Hypothalamus (tissue), 51 donors: ENCODE measurements at regions not wholly inside any gene's neighbourhood (a gene's known extent, or its start where the extent isn't known, plus 50 kb on each side); places are given as distances from the start of the nearest gene placed in this dataset.
A peak's percentile ranks its signal among the peaks of the same experiment; 100 is the strongest.

Source experiments
- DNase-seq, 51 donors: peaks; one replicate each; lab custom pipeline; 2025; lab: John Stamatoyannopoulos, UW

DNA sequence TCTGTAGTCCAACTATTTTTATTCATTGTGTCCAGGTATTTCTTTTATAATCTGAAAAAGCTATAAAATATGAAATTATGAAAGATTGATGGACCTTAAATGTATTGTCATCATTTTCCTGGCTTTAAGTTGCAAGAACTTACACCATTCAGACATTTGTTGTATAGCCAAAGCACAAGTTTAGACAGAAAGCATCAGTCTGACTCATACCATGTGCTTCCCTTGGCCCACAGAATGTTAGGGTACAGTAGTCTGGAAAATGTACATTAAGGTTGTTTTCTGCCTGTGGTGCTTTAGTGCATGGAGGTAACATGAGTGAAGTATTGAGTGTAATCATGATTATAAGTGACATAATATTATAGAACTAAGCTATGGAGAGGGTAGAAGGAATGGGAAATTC is 1002.5 kb downstream of the BCL11B start:
- no peak for DNase-seq

- no peak for DNase-seq
These were observed 1001.8 kb downstream of the BCL11B start for GRCh38 chr14:98270201-98270600.

DNA sequence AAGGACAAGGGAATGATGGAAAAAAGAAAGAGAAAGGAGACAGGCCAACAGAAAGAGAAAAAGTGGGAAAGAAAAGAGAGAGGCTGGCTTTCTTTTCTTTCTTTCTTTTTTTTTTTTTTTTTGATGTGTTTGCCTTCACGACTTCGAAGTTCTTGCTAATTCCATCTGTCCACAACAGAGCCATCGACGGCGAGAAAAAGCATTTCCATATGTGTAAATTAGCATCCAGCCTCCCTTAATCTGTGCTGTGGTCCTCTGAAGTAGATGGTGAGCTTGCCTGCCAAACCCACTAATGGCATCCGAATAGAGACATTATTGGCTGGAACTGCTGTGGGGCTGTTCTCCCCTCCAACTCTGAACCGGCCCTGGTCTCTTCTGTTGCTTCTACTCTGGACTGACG is 997.4 kb downstream of the BCL11B start:
- DNase-seq, result no peak

- no peak for DNase-seq
These were observed 993.2 kb downstream of the BCL11B start for GRCh38 chr14:98278800-98279199.

- peak in 1 of 51 donors; percentile 12 for DNase-seq
These were observed 991.6 kb downstream of the BCL11B start for GRCh38 chr14:98280436-98280835.

- DNase-seq, result no peak
These were observed 983.2 kb downstream of the BCL11B start for GRCh38 chr14:98288825-98289224.

DNA sequence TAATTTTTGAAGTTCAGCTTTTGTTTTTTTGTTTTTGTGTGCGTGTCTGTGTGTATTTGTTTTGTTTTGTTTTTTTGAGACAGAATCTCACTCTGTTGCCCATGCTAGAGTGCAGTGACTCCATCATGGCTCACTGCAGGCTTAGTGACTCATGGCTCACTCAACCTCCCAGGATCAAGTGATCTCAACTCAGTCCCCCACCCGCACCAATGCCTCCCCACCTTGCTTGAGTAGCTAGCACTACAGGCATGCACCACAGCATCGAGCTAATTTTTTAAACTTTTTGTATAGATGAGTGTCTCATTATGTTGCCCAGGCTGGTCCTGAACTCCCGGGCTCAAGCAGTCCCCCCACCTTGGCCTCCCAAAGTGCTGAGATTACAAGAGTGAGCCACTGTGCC is 981.4 kb downstream of the BCL11B start:
- DNase-seq, result peak in 1 of 51 donors; percentile 2

DNA sequence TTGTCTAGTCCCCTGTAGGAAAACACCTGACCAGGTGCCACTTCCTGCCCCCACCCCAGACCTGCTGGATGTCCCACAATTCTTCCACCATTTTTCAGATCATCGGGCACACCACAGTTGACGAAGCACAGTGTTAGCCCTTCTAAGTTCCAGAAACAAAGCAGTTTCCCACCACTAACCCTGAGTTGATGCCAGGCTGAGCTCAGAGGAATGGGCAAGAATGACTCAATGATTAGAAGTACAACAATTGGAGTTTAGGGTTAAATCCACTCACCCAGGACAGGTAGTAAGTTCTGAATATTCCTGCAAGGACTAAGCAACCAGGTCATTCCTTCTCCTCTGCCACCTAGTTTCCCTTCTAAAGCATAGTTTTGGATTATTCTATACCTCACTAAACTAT is 979.8 kb downstream of the BCL11B start:
- no peak for DNase-seq

DNA sequence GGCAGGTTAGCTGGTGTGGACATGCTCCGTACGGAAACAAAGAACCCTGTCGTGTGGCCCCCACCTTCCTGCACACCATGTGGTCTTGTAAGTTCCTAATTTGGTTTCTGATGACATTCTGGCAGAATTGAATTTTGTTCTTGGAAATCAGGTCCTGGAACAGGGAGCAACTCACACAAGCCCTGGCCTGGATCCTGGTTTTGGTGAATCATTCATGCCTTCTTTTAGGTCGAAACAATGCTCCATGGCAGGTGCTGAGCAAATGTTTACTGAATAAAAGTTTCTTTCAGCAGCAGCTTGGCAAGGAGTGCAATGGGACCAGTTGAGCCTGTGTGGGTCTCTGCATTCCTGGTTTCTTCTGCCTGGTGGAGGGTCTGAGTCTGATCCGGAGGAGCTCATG is 978.4 kb downstream of the BCL11B start:
- peak in 7 of 51 donors; percentile 2 to 38 (median 19) for DNase-seq

DNA sequence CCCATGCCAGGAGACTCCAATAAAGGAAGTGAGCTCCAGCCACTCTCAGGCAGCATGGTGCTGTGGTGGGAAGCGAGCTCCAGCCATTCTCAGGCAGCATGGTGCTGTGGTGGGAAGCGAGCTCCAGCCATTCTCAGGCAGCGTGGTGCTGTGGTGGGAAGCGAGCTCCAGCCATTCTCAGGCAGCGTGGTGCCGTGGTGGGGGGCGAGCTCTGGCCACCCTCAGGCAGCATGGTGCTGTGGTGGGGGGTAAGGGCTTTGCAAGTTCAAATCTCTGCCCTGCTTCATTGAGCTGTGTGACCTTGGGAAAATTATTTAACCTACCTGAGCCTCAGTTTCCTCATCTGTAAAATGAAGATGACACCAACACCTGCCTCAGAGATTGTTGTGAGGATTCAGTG is 975.1 kb downstream of the BCL11B start:
- DNase-seq, result no peak

GRCh38 chr14:98297567-98297966 is 974.4 kb downstream of the BCL11B start:
- DNase-seq, result no peak

GRCh38 chr14:98298481-98299244 is 973.3 kb downstream of the BCL11B start:
- DNase-seq, result no peak

- DNase-seq, result no peak
These were observed 970.3 kb downstream of the BCL11B start for GRCh38 chr14:98301681-98302080.

- DNase-seq, result no peak
These were observed 967.4 kb downstream of the BCL11B start for GRCh38 chr14:98304574-98304973.

GRCh38 chr14:98309591-98309990 is 962.4 kb downstream of the BCL11B start:
- no peak for DNase-seq

DNA sequence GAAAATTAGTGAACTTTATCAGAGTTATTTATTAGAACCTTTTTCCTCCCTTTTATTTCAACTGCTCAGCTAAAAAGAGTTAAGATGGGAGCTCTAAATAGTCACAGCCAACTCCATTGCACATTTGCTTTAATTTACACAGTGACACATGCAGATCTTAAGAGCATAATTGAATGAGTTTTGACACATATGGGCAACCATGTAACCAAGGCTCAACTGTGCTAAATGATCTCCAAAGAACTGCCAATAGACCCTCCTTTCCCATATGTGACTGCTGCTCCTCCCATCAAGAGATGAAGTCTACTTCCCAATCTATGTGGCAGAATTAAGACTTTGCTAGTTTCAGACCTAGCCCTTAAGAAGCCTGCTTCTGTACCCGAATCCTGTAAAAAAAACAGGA is 960.0 kb downstream of the BCL11B start:
- DNase-seq, result no peak

DNA sequence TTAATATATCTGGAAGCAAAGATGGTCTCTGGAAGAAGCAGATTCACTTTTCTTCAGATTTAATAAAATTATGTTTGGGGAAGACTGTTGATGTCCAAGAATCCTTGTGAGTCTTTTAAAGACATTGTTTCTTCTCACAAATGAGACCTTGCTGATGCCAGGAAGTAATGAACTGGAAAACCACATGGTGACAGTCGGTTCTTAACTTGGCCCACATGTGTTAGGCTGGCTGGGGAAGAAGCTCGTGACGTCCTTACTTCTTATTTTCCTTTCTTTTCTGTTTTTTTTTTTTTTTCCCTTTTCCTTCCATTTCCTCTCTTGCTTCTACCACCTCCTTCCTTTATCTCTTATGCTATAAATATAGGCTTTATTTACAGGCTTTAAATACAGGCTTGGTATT is 950.2 kb downstream of the BCL11B start:
- DNase-seq, result no peak

- DNase-seq, result no peak
These were observed 948.2 kb downstream of the BCL11B start for GRCh38 chr14:98323836-98324235.

GRCh38 chr14:98325761-98326160 is 946.2 kb downstream of the BCL11B start:
- no peak for DNase-seq

DNA sequence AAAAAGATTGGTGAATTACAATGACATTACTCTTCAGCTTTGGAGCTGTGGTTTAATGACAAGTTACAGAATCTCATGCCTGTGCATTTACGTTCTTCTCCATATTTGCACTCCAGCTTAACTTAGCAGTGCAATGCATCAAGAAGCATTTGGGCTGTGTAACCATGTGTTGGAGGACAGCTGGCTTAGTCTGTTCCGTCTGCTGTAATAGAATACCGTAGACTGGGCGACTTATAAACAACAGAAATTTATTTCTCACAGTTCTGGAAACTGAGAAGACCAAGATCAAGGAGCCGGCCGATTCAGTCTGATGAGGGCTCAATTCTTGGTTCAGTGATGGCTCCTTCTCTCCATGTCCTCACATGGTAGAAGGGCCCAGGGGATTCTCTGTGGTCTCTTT is 943.5 kb downstream of the BCL11B start:
- DNase-seq, result no peak

GRCh38 chr14:98334186-98334585 is 937.8 kb downstream of the BCL11B start:
- DNase-seq, result no peak

DNA sequence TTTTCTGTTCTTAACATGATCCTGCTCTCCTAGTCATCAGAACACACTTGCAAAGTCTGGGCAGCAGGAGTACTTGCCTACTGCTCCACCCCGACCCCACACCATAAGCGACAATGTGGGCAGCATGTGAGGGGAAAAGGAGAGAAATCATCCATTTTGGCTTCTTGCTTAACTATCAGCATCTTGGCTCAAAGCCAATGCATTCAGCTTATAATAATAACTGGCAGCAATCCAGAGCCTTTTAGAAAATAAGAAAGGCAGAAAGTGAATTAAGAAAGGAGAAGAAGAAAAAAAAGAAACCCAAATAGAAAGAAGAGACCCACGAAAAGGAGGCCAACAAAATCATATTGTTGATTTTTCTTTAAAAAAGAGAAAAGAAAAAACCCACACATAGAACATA is 930.8 kb downstream of the BCL11B start:
- no peak for DNase-seq

- no peak for DNase-seq
These were observed 926.8 kb downstream of the BCL11B start for GRCh38 chr14:98345161-98345560.
